Colonic mucosa (tissue), 4 donors: ENCODE measurements at regions not wholly inside any gene's neighbourhood (a gene's known extent, or its start where the extent isn't known, plus 50 kb on each side); places are given as distances from the start of the nearest gene placed in this dataset.

Experiments
- DNase-seq: peaks from one replicate; pipeline ENCODE4 v3.0.0-alpha.2; 2020
- H3K27ac ChIP-seq: fragments of 200-600 bp; one replicate; pipeline ENCODE4 v1.8.0; 2021
- H3K27me3 ChIP-seq: fragments of 200-600 bp; one replicate; pipeline ENCODE4 v1.8.0; 2021
- H3K36me3 ChIP-seq: fragments of 200-600 bp; one replicate; pipeline ENCODE4 v1.8.0; 2021
- H3K4me1 ChIP-seq: fragments of 200-600 bp; one replicate; pipeline ENCODE4 v1.8.0; 2021; ENCODE audit warnings: mild to moderate bottlenecking
- H3K4me3 ChIP-seq: fragments of 200-600 bp; one replicate; pipeline ENCODE4 v1.8.0; 2021
- H3K9ac ChIP-seq, 2 donors: one replicate each; pipeline ENCODE4 v1.7.0; 2013; ENCODE audit warnings: control low read depth in 2 of 2, low read depth in 2 of 2, low read length in 2 of 2
- H3K9me3 ChIP-seq: fragments of 200-600 bp; one replicate; pipeline ENCODE4 v1.8.0; 2021
- intact Hi-C: fragments of 100-400 bp; cut with DNase I; formaldehyde crosslinking; loops from one replicate; pipeline ENCODE4 v1.14.1; 2022
- TF ChIP-seq, protein P1 (sequence below): fragments of 200-600 bp; IDR thresholded peaks from one replicate; pipeline ENCODE4 v1.8.0; 2022; ENCODE audit warnings: antibody characterized with exemption, mild to moderate bottlenecking
- donor health status: healthy.
- donor health status: DM: no; HTN: no; CAD: no.
- donor health status: DM: no; HTN: no; CAD: no.

DNA sequence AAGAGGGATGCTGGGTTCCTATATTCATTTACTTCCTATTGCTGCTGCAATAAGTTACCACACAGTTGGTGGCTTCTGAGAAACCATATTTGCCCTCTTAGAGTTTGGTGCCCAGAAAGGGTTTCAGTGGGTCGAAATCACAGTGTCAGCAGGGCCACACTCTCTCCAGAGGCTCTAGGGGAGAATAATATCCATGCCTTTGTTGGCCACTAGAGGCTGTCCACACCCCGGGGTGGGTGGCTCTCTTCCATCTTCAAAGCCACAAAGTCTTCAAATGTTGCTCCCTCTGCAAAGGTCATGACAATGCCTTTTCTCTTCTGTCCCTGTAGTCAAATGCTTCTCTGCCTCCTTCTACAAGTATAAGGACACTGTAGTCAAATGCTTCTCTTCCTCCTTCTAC, 989.4 kb downstream of the CCSER2 start:
- TF ChIP-seq, protein P1, sequence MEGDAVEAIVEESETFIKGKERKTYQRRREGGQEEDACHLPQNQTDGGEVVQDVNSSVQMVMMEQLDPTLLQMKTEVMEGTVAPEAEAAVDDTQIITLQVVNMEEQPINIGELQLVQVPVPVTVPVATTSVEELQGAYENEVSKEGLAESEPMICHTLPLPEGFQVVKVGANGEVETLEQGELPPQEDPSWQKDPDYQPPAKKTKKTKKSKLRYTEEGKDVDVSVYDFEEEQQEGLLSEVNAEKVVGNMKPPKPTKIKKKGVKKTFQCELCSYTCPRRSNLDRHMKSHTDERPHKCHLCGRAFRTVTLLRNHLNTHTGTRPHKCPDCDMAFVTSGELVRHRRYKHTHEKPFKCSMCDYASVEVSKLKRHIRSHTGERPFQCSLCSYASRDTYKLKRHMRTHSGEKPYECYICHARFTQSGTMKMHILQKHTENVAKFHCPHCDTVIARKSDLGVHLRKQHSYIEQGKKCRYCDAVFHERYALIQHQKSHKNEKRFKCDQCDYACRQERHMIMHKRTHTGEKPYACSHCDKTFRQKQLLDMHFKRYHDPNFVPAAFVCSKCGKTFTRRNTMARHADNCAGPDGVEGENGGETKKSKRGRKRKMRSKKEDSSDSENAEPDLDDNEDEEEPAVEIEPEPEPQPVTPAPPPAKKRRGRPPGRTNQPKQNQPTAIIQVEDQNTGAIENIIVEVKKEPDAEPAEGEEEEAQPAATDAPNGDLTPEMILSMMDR, result no peak
- DNase-seq, result no peak
- Histone ChIP-seq H3K9ac (no peak overlapping the region), H3K27ac (no peak overlapping the region), H3K4me3 (no peak overlapping the region), H3K27me3 (no peaks in the 10 kb centered on the region), H3K9me3 (no peaks in the 10 kb centered on the region), H3K36me3 (no peaks in the 10 kb centered on the region), H3K4me1 (no peaks in the 10 kb centered on the region)
- intact Hi-C loops, result no loop called here

DNA sequence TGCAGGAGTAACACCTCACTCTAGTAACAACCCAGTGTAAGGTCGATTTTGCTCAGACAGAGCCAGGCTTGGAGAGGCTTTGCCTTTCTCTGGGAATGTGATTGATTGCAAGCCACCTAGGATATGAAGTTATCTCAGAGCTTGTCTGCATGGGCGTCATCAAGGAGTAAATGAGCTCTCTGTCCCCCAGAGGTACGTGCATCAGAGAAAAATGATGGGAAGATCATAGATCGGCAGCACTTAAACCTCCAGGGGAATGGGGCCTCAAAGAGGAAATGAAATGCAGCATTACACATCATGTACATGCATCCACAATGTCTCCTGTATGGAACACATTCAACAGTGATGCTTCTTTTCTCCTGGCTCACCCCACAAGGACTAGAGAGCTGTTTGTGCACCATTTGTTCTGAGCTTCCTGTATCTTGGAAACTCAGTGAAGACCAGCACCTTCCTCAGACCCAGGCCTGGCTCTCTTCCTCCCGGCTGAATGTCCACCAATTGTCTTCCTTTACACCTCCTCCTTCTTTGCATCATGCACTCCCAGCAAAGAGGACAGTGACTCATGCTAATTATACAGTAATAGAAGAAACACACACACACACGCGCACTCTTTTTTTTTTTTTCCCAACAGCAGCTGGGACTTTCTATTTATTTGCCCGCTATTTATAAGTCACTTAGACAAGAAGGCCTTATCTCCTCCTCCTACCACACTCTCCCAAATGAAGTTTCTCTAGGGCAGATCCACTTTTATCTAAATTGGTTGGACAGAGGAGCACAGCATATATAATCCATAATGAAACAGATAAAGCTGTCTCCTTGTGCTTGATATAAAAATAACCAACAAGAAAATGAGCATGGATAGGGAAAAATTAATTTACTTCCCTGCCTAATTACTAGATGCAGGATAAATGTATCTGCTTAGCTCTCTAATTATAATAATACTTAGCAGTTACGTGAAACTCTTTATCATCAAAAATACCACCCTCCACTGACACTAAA, 990.7 kb downstream of the CCSER2 start:
- no peaks in the 10 kb centered on the region for H3K4me1 ChIP-seq
- intact Hi-C loops, result no loop called here
- no peak overlapping the region for H3K4me3 ChIP-seq
- no peak for DNase-seq
- no peaks in the 10 kb centered on the region for H3K27me3 ChIP-seq
- no peaks in the 10 kb centered on the region for H3K36me3 ChIP-seq
- H3K27ac ChIP-seq, result no peak overlapping the region
- no peaks in the 10 kb centered on the region for H3K9me3 ChIP-seq
- H3K9ac ChIP-seq, result no peak overlapping the region
- TF ChIP-seq, protein P1, result no peak

DNA sequence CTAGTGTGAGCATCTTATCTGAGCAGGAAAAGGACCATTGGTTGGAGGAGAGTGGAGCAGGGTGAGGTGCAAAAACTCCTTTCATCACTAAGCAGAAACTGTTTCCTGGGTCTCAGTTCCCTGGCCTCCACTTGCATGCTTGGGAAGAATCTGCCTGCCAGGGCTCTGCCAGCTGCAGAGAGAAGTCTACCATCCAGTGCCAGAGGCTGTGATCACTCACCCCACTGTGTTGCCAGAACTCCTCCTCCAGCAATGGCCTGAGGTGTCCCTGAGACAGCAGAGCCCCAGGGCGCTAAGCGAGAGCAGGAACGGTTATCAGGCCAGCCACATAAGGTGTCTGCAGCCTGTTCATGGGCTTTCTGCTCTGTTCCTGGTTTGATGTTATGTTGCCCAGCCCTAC, 991.4 kb downstream of the CCSER2 start:
- Histone ChIP-seq H3K27ac (no peak overlapping the region), H3K4me3 (no peak overlapping the region), H3K9me3 (no peaks in the 10 kb centered on the region), H3K4me1 (no peaks in the 10 kb centered on the region), H3K9ac (no peak overlapping the region), H3K36me3 (no peaks in the 10 kb centered on the region), H3K27me3 (no peaks in the 10 kb centered on the region)
- intact Hi-C loops, result no loop called here
- TF ChIP-seq, protein P1, result no peak
- no peak for DNase-seq

DNA sequence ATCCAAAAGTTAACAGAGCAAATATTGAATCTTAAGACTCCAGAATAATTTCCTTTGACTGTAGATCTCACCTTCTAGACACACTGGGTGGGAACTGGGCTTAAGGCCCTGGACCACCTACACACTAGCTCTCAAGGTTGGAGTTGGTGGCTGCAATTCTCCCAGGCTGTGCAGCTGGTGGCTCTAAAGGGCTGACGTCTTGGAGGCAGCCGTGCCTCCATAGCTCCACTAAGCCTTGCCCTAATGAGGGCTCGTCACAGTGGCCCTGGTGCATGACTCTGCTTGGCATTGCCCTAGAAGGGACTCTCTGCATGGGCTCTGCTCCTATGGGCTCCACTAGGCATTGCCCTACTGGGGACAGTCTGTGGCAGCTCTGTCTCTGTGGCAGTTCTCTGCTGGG, 1005.2 kb downstream of the CCSER2 start:
- H3K27ac ChIP-seq, result no peak overlapping the region
- H3K36me3 ChIP-seq, result no peaks in the 10 kb centered on the region
- H3K4me1 ChIP-seq, result no peaks in the 10 kb centered on the region
- DNase-seq, result no peak
- TF ChIP-seq, protein P1, result no peak
- H3K27me3 ChIP-seq, result no peaks in the 10 kb centered on the region
- H3K9me3 ChIP-seq, result no peaks in the 10 kb centered on the region
- intact Hi-C loops, result no loop called here
- no peak overlapping the region for H3K9ac ChIP-seq
- no peak overlapping the region for H3K4me3 ChIP-seq

DNA sequence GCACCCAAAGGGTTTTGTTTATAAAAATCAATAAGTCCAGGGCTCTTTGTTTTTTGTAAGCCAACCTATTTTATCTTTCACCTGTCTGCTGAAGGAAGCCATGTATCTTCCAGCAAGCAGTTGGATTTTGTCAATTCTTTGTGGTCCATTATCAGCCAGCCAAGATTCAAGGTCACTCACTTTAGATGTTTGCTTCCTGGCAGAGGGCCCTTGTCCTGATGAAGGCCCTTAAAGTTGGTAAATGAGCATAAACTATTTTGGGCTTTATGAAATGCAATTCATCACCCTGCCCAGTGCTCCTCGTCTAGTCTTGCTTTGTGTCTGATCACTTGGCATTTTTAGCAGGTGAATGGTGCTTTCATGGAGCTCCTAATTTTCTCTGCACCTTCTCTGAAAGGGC, 1004.2 kb downstream of the GRID1 start:
- Histone ChIP-seq H3K9ac (no peak overlapping the region), H3K27me3 (no peaks in the 10 kb centered on the region), H3K36me3 (no peaks in the 10 kb centered on the region), H3K4me1 (no peaks in the 10 kb centered on the region), H3K27ac (no peak overlapping the region), H3K9me3 (no peaks in the 10 kb centered on the region), H3K4me3 (no peak overlapping the region)
- TF ChIP-seq, protein P1, result no peak
- no peak for DNase-seq
- intact Hi-C loops, result no loop called here
